CD4-positive, alpha-beta T cell treated with Interleukin-2 at 100 ng/mL for 4 hours (primary cell): ENCODE measurements at regions not wholly inside any gene's neighbourhood (a gene's known extent, or its start where the extent isn't known, plus 50 kb on each side); places are given as distances from the start of the nearest gene placed in this dataset.

Source experiments
- DNase-seq: peaks from one replicate; pipeline ENCODE4 v3.0.0-alpha.2; 2020; ENCODE audit warnings: low spot score

GRCh38 chr18:38481576-38481975 is 916.0 kb upstream of the CELF4 start:
- no peak for DNase-seq

GRCh38 chr18:38475686-38476085 is 910.1 kb upstream of the CELF4 start:
- no peak for DNase-seq

- no peak for DNase-seq
Measured at GRCh38 chr18:38473535-38473934, 907.9 kb upstream of the CELF4 start.

GRCh38 chr18:38470421-38470820 is 904.8 kb upstream of the CELF4 start:
- DNase-seq: no peak

GRCh38 chr18:38466426-38466825 is 900.8 kb upstream of the CELF4 start:
- no peak for DNase-seq

- no peak for DNase-seq
Measured at GRCh38 chr18:38464024-38464423, 898.4 kb upstream of the CELF4 start.

- no peak for DNase-seq
Measured at GRCh38 chr18:38460657-38461056, 895.1 kb upstream of the CELF4 start.

- no peak for DNase-seq
Measured at GRCh38 chr18:38459131-38459994, 893.8 kb upstream of the CELF4 start.

- no peak for DNase-seq
Measured at GRCh38 chr18:38458698-38459097, 893.1 kb upstream of the CELF4 start.

- no peak for DNase-seq
Measured at GRCh38 chr18:38456253-38456652, 890.7 kb upstream of the CELF4 start.

- no peak for DNase-seq
Measured at GRCh38 chr18:38454764-38455469, 889.3 kb upstream of the CELF4 start.

- no peak for DNase-seq
Measured at GRCh38 chr18:38453880-38454279, 888.3 kb upstream of the CELF4 start.

- DNase-seq: no peak
Measured at GRCh38 chr18:38450876-38451275, 885.3 kb upstream of the CELF4 start.

GRCh38 chr18:38445804-38446145 is 880.2 kb upstream of the CELF4 start:
- no peak for DNase-seq

- DNase-seq: no peak
Measured at GRCh38 chr18:38444971-38445803, 879.6 kb upstream of the CELF4 start.

- DNase-seq: no peak
Measured at GRCh38 chr18:38427736-38428135, 862.1 kb upstream of the CELF4 start.

- DNase-seq: no peak
Measured at GRCh38 chr18:38427234-38427633, 861.6 kb upstream of the CELF4 start.

GRCh38 chr18:38421872-38422615 is 856.4 kb upstream of the CELF4 start:
- no peak for DNase-seq

- DNase-seq: no peak
Measured at GRCh38 chr18:38421021-38421420, 855.4 kb upstream of the CELF4 start.

GRCh38 chr18:38420611-38421010 is 855.0 kb upstream of the CELF4 start:
- DNase-seq: no peak

GRCh38 chr18:38415811-38416210 is 850.2 kb upstream of the CELF4 start:
- DNase-seq: no peak

- DNase-seq: no peak
Measured at GRCh38 chr18:38413193-38413592, 847.6 kb upstream of the CELF4 start.
